EH (cell line): ENCODE measurements at regions not wholly inside any gene's neighbourhood (a gene's known extent, or its start where the extent isn't known, plus 50 kb on each side); places are given as distances from the start of the nearest gene placed in this dataset.

Experiments
- DNase-seq: peaks from one replicate; pipeline ENCODE4 v3.0.0-alpha.2; 2015; ENCODE audit warnings: low read depth

DNA sequence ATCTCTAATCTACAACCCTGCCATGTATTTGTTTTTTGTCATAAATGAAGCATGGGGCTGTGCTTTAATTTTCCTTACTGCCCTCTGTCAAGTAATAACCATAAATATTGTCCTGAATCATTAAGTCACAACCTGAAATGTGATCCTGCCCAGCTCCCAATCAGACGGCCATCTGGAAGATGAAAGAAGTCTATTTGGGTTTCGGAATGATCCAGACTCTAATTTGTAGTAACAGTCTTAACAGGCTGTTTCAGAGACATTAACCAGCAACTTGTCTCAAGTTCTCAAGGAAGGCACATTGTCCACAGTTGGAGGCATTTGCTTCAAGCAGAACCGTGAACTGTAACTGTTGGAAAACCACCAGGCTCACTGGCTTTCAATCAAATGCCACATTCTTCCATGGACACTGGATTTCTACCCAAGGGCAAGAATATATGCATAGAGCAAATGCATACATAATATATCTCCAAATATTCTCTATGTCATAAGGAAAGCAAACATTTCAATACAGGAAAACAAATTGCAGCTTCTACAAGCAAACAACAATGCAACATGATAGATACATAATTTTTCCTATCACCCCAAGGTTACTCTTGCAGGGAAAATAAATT lies 405.2 kb upstream of the NPVF start:
- DNase-seq = no peak

- no peak for DNase-seq
These were observed 407.9 kb upstream of the NPVF start for GRCh38 chr7:25636168-25636567.

GRCh38 chr7:25636871-25637283 lies 408.6 kb upstream of the NPVF start:
- no peak for DNase-seq

DNA sequence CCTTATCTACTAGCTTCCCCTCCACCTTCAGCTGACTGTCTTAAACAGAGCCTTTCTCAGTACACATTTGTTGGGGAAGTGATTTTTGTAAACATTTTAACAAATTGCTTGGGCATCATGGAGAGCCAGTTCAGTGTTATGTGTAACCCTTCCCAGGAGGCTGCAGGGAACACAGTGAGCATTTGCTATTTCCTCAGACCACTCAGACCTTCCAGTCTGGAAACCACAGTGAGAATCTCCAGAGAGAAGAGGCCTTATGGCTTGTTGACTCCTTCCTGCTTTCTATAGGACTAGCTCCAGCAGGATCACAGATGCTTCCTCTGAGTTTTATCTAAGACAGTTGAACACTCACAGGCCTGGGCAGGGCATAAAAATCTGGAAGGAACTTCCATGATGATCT lies 409.8 kb upstream of the NPVF start:
- no peak for DNase-seq

DNA sequence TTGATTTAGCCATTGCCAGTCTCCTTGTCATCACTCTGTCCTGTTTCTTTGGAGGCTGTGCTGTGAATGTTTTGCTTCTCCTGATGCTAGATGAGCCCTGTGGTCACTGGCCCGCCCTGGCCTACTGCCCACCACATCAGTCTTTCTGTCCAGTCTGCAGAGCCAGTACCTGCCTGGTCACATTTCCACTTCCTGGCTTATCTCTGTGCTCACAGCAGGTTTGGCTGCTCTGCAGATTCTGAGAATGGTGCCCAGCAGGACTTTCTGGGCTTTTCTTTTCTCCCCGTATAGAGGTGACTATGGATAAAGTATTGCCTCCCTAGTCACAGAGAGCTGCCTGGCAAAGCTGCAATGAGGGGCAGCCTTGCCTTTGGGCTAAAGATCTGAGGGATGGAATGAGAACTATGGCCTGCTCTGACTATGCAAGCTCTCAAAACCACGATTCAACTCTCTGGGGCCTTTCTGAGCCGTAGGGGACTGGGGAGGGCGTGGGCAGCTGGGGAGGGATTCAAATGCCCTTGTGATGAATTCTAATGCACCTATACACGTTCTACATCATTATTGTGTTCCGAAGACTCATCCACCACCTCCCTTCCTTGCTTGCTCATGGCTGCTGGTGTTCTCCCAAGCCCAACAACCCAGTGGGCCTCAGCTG lies 410.4 kb upstream of the NPVF start:
- no peak for DNase-seq

DNA sequence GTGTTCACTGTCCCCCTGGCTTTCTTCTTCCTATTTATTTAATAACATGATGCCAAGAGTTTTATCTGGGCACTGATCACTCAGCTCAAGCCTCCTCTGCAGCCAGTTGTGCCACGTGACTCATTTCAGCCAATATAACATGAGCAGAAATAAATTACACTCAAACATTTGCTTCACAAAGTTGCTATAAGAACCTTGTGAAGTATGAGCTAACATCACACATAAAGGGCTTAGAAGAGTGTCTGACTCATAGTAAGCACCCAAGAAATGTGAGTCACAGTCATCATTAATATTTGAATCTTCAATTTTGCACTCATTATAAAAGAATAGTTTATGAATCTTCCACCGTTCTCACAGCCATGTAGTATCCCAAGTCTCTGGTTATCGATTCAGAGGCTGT lies 414.6 kb upstream of the NPVF start:
- no peak for DNase-seq

DNA sequence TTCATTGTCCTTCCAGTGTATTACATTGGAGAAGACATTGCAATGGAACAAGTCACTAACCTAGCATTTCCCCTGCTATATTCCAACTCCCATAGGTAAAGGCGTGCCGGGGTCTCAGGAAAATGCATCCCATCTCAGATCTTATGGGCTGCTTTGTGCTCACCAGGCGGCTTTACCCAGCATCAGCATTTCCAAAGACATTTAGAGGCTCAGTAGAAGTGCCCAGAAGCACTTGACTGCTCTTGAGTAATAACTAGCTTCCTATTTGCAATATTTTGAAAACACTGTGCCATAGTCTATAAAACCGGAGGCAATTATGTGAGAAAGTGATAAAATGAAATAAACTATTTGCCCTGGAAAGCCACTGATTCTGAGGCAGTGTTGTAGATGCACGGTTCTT lies 415.0 kb upstream of the NPVF start:
- DNase-seq = no peak

- no peak for DNase-seq
These were observed 415.6 kb upstream of the NPVF start for GRCh38 chr7:25643770-25644394.

GRCh38 chr7:25646726-25647413 lies 418.6 kb upstream of the NPVF start:
- no peak for DNase-seq

DNA sequence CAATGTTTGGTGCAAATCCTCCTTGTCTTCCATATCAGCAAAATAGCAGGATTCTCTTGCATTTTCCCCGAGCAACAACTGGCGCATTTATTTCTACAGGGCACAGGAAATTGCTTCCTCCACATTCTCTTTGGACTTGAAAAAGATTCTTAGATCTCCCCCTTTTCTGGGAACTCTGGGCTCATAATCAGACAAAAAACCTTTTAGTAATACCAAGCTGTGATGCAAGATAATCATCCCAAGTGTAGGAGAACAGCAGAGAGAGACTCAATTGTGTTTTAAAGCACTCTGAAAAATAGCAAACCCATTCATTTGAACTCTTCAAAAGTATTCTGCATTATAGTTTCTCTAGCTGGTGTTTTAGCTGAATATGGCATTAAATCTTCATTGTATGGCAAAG lies 419.6 kb upstream of the NPVF start:
- no peak for DNase-seq

DNA sequence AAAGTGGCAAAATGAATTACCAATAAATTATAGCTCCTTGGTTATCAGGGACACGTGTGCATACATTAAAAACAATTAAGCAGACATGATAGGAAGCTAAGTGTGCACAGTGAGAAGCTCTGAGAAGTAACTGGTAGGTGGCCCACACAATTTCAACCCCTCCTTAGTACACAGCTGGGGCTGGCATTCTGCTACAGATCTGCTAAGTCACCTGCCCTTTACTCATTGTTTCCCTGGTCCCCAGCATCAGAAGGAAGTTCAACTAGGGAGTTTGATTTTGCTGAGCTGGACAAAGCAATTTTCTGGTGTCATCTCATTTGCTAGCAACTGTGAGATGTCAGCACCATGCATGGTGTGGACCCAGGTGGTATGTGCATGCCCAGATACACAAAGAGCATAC lies 424.1 kb upstream of the NPVF start:
- no peak for DNase-seq

- DNase-seq = no peak
These were observed 425.1 kb upstream of the NPVF start for GRCh38 chr7:25653384-25653783.

GRCh38 chr7:25656071-25656470 lies 427.8 kb upstream of the NPVF start:
- no peak for DNase-seq

DNA sequence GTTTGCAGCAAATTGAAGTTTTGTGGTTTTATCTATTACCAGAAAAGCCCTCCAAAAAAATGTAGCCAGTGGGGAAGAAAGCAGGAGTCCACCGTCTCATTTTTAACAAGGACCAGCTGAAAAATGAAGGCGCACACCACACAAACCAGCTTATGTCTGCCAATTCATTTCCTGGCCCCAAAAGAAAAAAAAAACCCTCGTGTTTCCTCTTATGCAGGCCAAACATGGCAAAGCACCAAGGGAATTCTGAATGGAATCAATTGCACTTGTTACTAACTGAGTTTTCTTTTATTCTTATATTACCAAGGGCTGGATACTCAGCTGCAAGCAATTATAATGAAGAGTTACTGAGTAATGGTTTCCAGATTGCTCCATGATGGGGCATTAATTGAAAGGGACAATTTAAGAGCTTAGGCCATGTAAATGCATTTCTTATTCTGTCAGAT lies 428.3 kb upstream of the NPVF start:
- peak; percentile 18 for DNase-seq

- no peak for DNase-seq
These were observed 430.1 kb upstream of the NPVF start for GRCh38 chr7:25658375-25658774.

DNA sequence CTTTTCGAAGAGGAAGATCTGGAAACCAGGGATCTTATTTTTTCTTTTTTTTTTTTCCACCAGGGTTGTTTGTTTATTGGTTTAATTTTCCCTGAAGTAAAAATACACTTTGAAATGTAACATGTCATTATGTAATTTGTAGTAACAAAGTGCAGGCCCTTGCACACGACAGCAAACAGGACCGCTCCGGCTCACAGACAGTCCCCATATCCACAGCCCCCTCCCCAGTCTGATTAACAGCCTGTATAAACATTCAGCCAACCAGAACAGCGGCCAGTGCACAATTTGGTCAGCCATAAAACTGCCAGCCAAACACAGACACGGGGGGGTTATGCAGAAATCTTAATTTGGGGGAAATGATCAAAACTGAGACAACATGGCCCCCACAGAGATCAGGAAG lies 431.6 kb upstream of the NPVF start:
- no peak for DNase-seq

DNA sequence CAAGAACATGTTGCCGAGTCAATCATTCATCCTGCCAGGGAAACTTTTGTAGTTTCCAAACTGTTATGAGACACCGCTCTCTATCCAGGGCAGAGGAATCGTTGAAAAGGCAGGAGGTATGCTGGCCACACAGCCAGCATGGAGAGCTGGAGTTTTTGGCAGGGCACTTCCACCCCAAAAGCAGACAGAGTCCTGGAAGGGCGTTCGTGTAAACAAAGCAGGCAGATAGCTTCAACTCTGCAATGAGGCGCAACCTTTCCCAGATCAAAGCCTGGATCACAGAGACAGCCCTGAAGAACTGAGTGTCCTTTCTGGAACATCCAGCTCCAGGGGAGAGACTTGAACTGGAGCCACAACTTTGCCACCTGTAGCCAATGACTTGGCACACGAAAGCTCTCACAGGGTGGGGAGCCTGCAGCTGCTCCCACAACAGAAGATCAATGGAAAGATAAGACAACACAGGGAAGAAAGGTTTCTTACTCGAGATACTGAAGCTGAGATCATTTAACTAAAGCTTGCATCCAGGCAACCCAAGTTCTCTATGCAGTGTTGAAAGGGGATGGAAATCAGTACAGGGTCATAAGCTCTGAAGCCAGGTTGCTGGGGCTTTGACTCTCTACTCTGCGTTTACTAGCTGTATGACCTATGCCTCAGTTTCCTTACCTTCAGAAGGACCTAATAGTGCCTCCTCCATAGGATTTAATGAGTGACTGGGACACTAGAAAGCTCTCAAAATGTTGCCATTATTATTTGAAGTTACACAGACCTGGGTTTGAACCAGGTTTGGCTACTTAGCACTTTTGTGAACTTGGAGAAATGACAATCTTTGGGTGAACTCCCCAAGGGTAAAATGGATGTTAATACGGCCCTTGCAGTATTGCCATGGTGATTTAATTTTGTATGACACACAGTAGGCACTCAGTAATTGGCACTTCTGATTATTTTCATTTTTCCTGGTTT lies 434.8 kb upstream of the NPVF start:
- no peak for DNase-seq

DNA sequence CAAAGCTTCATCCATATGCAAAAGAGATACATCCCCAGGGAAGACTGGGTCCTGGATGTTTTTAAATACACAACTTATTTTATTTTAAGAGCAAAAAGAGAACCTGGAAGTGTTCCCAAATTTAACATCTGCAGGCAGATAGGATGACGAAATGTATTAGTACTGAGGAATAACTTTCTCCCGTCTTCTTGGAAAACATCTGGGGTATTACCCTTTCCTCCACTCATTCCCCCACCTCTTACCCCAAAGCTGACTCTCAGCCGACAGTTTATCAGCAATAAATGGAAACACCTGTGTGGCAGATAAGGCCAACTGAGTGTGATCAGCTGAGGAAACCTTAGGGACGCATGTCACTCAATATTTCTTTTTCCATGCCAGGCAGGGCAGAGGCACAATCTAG lies 435.6 kb upstream of the NPVF start:
- DNase-seq = no peak

DNA sequence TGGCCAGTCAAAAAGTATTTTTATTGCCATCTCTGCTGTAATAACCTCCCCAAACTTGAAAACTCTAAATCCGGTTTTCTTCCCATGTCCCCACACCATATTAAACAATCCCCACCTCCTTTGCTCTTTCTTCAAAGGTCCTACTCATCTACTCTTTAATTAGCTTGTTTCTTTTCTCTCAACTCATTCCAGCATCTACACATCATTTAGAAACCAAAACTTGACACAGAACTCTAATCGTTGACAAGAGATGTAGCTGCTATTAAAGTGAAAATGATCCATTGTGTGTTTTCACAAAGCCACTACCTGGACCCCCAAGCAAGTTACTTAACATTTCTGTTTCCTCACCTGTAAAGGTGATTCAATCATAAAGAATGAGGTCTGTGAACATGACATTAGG lies 436.3 kb upstream of the NPVF start:
- DNase-seq = no peak

DNA sequence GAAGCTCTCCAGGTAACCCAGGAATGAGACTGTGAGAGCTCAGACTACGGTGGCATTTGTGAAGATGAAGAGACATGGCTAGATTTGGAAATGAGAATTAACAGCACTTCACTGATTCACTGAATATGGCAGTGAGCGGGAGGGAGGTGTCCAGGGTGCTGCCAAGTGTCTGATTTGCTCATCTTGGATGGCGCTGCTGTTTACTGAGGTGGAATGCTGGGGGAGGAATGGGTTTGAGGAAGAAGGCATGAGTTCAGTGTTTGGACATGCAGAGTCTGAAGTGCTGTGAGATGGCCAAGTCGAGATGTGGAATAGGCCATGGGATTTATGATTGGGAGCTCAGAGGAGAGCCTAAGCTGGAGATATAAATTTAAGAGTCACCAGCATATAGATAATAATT lies 437.1 kb upstream of the NPVF start:
- no peak for DNase-seq

GRCh38 chr7:25665903-25666670 lies 437.8 kb upstream of the NPVF start:
- DNase-seq = no peak
